K562 (cell line): ENCODE measurements at regions not wholly inside any gene's neighbourhood (a gene's known extent, or its start where the extent isn't known, plus 50 kb on each side); places are given as distances from the start of the nearest gene placed in this dataset.

ENCODE experiments used
- ATAC-seq: fragments of 200-7000 bp; cut with Tn5 transposase; 3 replicates; pipeline ENCODE4 v1.9.1; 2020; ENCODE audit warnings: moderate library complexity
- BruUV-seq: library from RNA; stranded (reverse); fragments of 400-500 nt; replicated peaks from 2 replicates; lab custom pipeline; 2021; lab: Mats Ljungman, UMichigan
- CTCF ChIA-PET: fragments of 300-600 bp; formaldehyde crosslinking; extraction: SDS; loops from one replicate; lab custom pipeline; 2021; ENCODE audit warnings: low intra/inter-chr PET ratio; lab: Yijun Ruan, JAX
- POLR2A ChIA-PET: fragments of 300-600, 350-650 bp; sonication (Branson Sonifier 250); formaldehyde crosslinking; extraction: SDS; loops from one replicate; lab custom pipeline; 2021; ENCODE audit warnings: antibody characterized with exemption, inconsistent platforms; lab: Yijun Ruan, JAX
- DNase-seq, 4 experiments: peaks; one replicate each; pipeline versions ENCODE4 v3.0.0 to v3.0.0-alpha.2; 2011 to 2018; ENCODE audit warnings: low spot score in 3 of 4, mixed read lengths in 3 of 4; ENCODE audit errors: extremely low read depth in 1 of 4
- FAIRE-seq: peaks from 2 replicates; lab custom pipeline; 2011; peaks lifted over from hg19 to GRCh38; lab: Jason Lieb, UNC
- H2AFZ ChIP-seq: 2 replicates; pipeline ENCODE4 v1.6.0; 2011; ENCODE audit warnings: low read depth, low read length, control low read depth, inconsistent platforms
- H3K27ac ChIP-seq: fragments of 200-600 bp; 3 replicates; pipeline ENCODE4 v1.8.0; 2011; ENCODE audit warnings: low read depth, mild to moderate bottlenecking, control low read depth, inconsistent platforms, low read length, moderate library complexity, mixed read lengths; ENCODE audit errors: extremely low read depth
- H3K27me3 ChIP-seq, 2 experiments: fragments of 300-600 bp in 1 of 2; 2 replicates in 1 of 2; 3 replicates in 1 of 2; pipeline versions ENCODE4 v1.6.0 to v1.8.0; 2011; ENCODE audit warnings: inconsistent platforms in 2 of 2, low read length in 2 of 2, mild to moderate bottlenecking in 1 of 2, mixed read lengths in 1 of 2, moderate library complexity in 1 of 2; ENCODE audit not compliant: control insufficient read depth in 2 of 2, insufficient read depth in 2 of 2
- H3K36me3 ChIP-seq: fragments of 300-600 bp; 3 replicates; pipeline ENCODE4 v1.8.0; 2011; ENCODE audit warnings: mild to moderate bottlenecking, low read length, inconsistent platforms; ENCODE audit not compliant: control insufficient read depth, insufficient read depth
- H3K4me1 ChIP-seq, 2 experiments: fragments of 200-600 bp in 1 of 2; replicated peaks in 1 of 2; 2 replicates in 1 of 2; 3 replicates in 1 of 2; pipeline versions ENCODE4 v1.5.1 to v1.8.0; 2011; ENCODE audit warnings: inconsistent platforms in 2 of 2, low read length in 2 of 2, mild to moderate bottlenecking in 1 of 2, mixed read lengths in 1 of 2, moderate library complexity in 1 of 2; ENCODE audit not compliant: control insufficient read depth in 2 of 2, insufficient read depth in 2 of 2
- H3K4me2 ChIP-seq: 2 replicates; pipeline ENCODE4 v1.6.1; 2011; ENCODE audit warnings: low read length, control low read depth, inconsistent platforms, mixed read lengths; ENCODE audit not compliant: insufficient read depth
- H3K4me3 ChIP-seq: fragments of 200-600 bp; sonication (generic), shearing (Covaris generic); 2 replicates; pipeline ENCODE4 v1.5.1; 2016; ENCODE audit warnings: control low read depth, inconsistent platforms
- H3K79me2 ChIP-seq: fragments of 200-600 bp; 3 replicates; pipeline ENCODE4 v1.8.0; 2011; ENCODE audit warnings: low read length, inconsistent platforms; ENCODE audit not compliant: control insufficient read depth, insufficient read depth
- H3K9ac ChIP-seq, 2 experiments: 2 replicates each; pipeline versions ENCODE4 v1.6.0 to v1.6.1; 2011; ENCODE audit warnings: low read depth in 2 of 2, low read length in 2 of 2, control low read depth in 1 of 2, inconsistent platforms in 1 of 2, mild to moderate bottlenecking in 1 of 2, mixed read lengths in 1 of 2; ENCODE audit not compliant: insufficient read depth in 1 of 2
- H3K9me1 ChIP-seq: one replicate; pipeline ENCODE4 v1.6.0; 2011; ENCODE audit warnings: inconsistent platforms, mild to moderate bottlenecking, low read length, moderate library complexity; ENCODE audit not compliant: control insufficient read depth, insufficient read depth
- H3K9me3 ChIP-seq: replicated peaks from 2 replicates; pipeline ENCODE4 v1.5.1; 2011; ENCODE audit warnings: low read depth, low read length, inconsistent platforms; ENCODE audit not compliant: control insufficient read depth, insufficient read depth
- H4K20me1 ChIP-seq: replicated peaks from 2 replicates; pipeline ENCODE4 v1.6.1; 2011; ENCODE audit warnings: low read length, inconsistent platforms, mixed read lengths; ENCODE audit not compliant: control insufficient read depth, insufficient read depth
- CREB3 ChIP-seq: fragments of 450-650 bp; conservative IDR thresholded peaks from 2 replicates; pipeline ENCODE4 v1.6.1; 2016; ENCODE audit warnings: missing genetic modification characterization, low read depth, mild to moderate bottlenecking, missing compliant biosample characterization, moderate library complexity
- ETS2 ChIP-seq: IDR thresholded peaks from 2 replicates; pipeline ENCODE4 v1.6.1; 2016; ENCODE audit warnings: borderline replicate concordance, missing genetic modification characterization, mild to moderate bottlenecking, moderate library complexity, missing compliant biosample characterization; ENCODE audit not compliant: poor library complexity, severe bottlenecking
- EZH2 ChIP-seq: IDR thresholded peaks from 2 replicates; pipeline ENCODE4 v1.6.1; 2012; ENCODE audit warnings: low read depth, mild to moderate bottlenecking, inconsistent platforms, low read length, borderline replicate concordance
- KLF16 ChIP-seq: IDR thresholded peaks from 2 replicates; pipeline ENCODE4 v1.6.1; 2016; ENCODE audit warnings: antibody characterized with exemption
- KLF6 ChIP-seq: fragments of 250-450 bp; sonication (Bioruptor Pico); IDR thresholded peaks from 2 replicates; pipeline ENCODE4 v1.4.0; 2020; ENCODE audit warnings: mild to moderate bottlenecking, moderate library complexity, borderline replicate concordance
- PCBP1 ChIP-seq: fragments of 200-400 bp; formaldehyde crosslinking; IDR thresholded peaks from 2 replicates; pipeline ENCODE4 v1.6.1; 2018; ENCODE audit warnings: mild to moderate bottlenecking, low read depth, low read length; ENCODE audit not compliant: poor library complexity, severe bottlenecking
- THRA ChIP-seq: fragments of 450-650 bp; IDR thresholded peaks from 2 replicates; pipeline ENCODE4 v1.6.1; 2017; ENCODE audit warnings: mild to moderate bottlenecking, moderate library complexity
- ZNF146 ChIP-seq: IDR thresholded peaks from one replicate; pipeline ENCODE4 v1.6.1; 2018; ENCODE audit warnings: missing compliant biosample characterization; ENCODE audit not compliant: unreplicated experiment
- ZNF165 ChIP-seq: fragments of 250-450 bp; sonication (Bioruptor Pico); IDR thresholded peaks from 2 replicates; pipeline ENCODE4 v1.4.0; 2020; ENCODE audit warnings: borderline replicate concordance
- ZNF561 ChIP-seq: fragments of 450-650 bp; formaldehyde crosslinking; conservative IDR thresholded peaks from 2 replicates; pipeline ENCODE4 v1.4.0; 2020; ENCODE audit warnings: mild to moderate bottlenecking, moderate library complexity
- in situ Hi-C: fragments of 300-500 bp; cut with MboI; formaldehyde crosslinking; loops from 4 replicates; pipeline ENCODE4 v1.15.0; 2018; ENCODE audit warnings: inconsistent platforms, mixed read lengths
- intact Hi-C: fragments of 100-400 bp; cut with micrococcal nuclease; formaldehyde crosslinking; loops from 2 replicates; pipeline ENCODE4 v1.14.2; 2022

- no peaks in the 10 kb centered on the region for H3K27me3 ChIP-seq
- H3K9ac ChIP-seq, result no peak overlapping the region
- no peak for ATAC-seq
- H3K79me2 ChIP-seq, result no peaks in the 10 kb centered on the region
- BruUV-seq, result no TSS peak
- FAIRE-seq, result no peak
- TF ChIP-seq THRA (no peak), ZNF146 (CRISPR knock-in tag) (no peak), KLF16 (no peak), PCBP1 (no peak), EZH2 (no peak), CREB3 (tag) (no peak), ETS2 (tag) (no peak), KLF6 (CRISPR knock-in tag) (no peak), ZNF165 (CRISPR knock-in tag) (no peak), ZNF561 (no peak)
- no peaks in the 10 kb centered on the region for H3K4me1 ChIP-seq
- intact Hi-C loops, result no loop called here
- H3K4me2 ChIP-seq, result no peak overlapping the region
- no peak overlapping the region for H2AFZ ChIP-seq
- DNase-seq, result no peak
- no peaks in the 10 kb centered on the region for H3K9me1 ChIP-seq
- CTCF ChIA-PET, result no interaction called here
- in situ Hi-C loops, result no loop called here
- H4K20me1 ChIP-seq, result no peaks in the 10 kb centered on the region
- no peak overlapping the region for H3K27ac ChIP-seq
- POLR2A ChIA-PET, result no interaction called here
- H3K4me3 ChIP-seq, result no peak overlapping the region
- no peaks in the 10 kb centered on the region for H3K36me3 ChIP-seq
- no peaks in the 10 kb centered on the region for H3K9me3 ChIP-seq
These were observed 636.1 kb downstream of the ARAP2 start for GRCh38 chr4:35608205-35608604.
